ENCODE measurements at regions not wholly inside any gene's neighbourhood (a gene's known extent, or its start where the extent isn't known, plus 50 kb on each side); places are given as distances from the start of the nearest gene placed in this dataset.

DNA sequence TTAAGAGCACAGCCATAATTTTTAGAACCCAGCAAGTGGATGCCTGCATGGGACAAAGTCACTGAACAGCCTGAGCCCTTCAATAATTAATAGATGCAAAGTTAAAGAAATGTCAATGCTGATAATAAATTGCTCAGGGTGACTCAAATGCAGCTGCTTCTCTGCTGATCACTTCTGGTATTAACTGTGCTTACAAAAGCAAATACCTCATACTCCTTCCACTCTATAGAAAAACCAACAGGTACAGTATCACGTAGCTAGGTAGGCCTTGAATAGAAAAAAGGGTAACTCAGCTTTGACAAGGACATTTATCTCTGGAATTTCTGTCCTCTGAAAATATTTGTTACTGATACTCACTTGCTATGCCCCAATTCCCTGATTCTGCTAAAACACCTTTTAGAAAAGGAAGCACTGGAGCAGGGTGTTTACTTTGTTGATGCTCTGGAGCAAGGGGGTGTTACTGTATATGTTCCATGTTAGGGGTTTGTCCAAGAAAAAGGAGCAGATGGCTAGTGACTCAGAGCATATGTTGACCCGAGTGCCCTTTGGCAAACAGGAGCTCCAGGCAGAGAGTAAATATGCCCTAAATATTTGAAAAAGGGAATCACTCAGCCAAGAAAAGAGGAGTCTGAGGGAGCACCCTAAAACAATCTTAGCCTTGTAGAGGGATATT, 59.1 kb upstream of the RTN4 start:
- Mint-ChIP-seq H3K4me3 (no peak overlapping the region), H3K4me1 (no peaks in the 10 kb centered on the region), H3K27me3 (no peaks in the 10 kb centered on the region), H3K27ac (no peak overlapping the region), H3K36me3 (ENCODE audit: low read depth) (no peaks in the 10 kb centered on the region), H3K9me3 (no peaks in the 10 kb centered on the region)
- ATAC-seq (replicated peaks) = no peak

DNA sequence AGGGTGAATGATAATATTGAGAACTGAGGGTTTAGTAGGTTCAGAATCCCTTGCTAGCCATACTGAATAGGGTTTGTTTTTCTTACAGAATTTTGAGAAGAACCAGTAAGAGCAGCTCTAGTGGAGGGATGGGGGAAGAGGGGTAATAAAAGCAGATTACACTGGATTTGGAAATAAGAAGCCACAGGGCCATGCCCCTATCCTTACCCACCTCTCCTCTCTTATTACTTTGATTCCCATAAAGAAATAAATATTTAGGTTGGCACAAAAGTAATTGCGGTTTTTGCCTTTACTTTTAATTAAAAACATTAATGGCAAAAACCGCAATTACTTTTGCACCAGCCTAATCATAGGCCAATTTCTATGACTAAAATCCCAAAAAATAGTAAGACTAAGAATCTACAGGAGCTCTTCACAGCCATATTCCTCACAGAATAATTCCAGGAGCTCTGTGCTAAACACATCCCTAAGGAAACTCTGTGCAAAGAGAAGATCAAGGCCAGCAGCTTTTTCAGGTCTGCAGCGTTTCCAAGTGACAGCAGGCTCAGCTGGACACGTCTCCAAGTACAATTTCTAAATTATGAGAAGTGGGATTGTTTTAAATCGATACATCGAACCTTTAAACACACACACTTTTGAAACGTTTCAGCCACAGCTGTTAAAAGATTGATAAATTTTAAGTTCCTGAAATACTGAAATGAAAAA, 58.4 kb upstream of the RTN4 start:
- no peak for ATAC-seq (replicated peaks)
- no peaks in the 10 kb centered on the region for H3K4me1 Mint-ChIP-seq
- H3K4me3 Mint-ChIP-seq = no peak overlapping the region
- H3K27me3 Mint-ChIP-seq = no peaks in the 10 kb centered on the region
- no peaks in the 10 kb centered on the region for H3K9me3 Mint-ChIP-seq
- no peaks in the 10 kb centered on the region for H3K36me3 Mint-ChIP-seq (ENCODE audit: low read depth)
- no peak overlapping the region for H3K27ac Mint-ChIP-seq

DNA sequence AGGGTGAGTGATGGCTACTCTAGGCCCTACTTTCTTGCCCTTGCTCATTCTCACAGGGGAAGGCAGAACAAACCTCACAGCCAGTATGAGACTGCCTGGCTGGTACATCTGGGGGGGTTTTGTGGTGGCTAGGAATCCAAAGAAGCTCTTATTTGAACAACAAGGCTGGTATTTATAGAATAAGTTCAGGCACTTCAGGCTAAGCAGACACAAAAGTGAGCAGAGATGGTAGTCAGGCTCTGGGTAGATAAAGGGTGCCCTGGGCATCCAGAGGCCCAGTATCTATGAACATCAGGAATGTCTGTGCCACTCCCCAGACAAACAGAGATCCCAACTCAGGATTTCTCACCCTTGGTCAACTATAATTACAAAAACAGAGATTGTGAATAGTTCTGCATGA, 57.2 kb upstream of the RTN4 start:
- no peaks in the 10 kb centered on the region for H3K27me3 Mint-ChIP-seq
- no peaks in the 10 kb centered on the region for H3K36me3 Mint-ChIP-seq (ENCODE audit: low read depth)
- no peaks in the 10 kb centered on the region for H3K9me3 Mint-ChIP-seq
- H3K4me1 Mint-ChIP-seq = no peaks in the 10 kb centered on the region
- ATAC-seq (replicated peaks) = no peak
- H3K27ac Mint-ChIP-seq = no peak overlapping the region
- H3K4me3 Mint-ChIP-seq = no peak overlapping the region

DNA sequence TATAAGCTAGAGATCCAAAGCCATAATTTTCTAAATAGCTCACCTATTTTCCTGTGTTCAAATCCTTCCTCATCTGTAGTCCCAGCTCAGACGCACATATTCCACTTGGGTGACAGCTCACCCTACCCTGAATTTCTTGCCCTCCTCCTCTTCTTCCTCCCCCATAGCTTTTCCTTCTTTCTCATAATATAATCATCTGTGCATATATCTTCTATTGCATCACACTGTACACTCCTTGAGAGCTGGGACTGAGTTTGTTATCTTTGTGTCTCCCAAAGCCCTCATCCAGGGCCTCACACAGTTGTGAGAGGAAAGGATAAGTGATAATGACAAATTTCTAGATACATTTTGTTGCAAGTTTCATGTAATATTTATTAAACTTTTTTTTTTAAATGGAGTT, 55.9 kb upstream of the RTN4 start:
- no peak for ATAC-seq (replicated peaks)
- H3K27me3 Mint-ChIP-seq = no peaks in the 10 kb centered on the region
- no peaks in the 10 kb centered on the region for H3K4me1 Mint-ChIP-seq
- H3K4me3 Mint-ChIP-seq = no peak overlapping the region
- H3K27ac Mint-ChIP-seq = no peak overlapping the region
- no peaks in the 10 kb centered on the region for H3K9me3 Mint-ChIP-seq
- no peaks in the 10 kb centered on the region for H3K36me3 Mint-ChIP-seq (ENCODE audit: low read depth)

DNA sequence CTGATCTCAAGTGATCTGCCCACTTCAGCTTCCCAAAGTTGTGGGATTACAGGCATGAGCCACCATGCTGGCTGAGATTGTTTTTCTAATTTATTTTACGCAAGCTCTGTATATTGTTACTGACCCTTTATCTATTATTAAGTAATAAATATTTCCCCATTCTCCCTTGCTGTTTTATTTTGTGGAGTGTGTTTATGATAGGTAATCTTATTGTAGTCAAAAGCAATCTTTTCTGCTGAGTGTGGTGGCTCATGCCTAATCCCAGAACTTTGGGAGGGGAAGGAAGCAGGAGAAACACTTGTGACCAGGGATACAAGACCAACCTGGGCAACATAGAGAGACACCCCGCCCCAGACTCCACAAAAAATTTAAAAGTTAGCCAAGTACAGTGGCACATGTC, 55.2 kb upstream of the RTN4 start:
- H3K4me1 Mint-ChIP-seq = no peaks in the 10 kb centered on the region
- H3K36me3 Mint-ChIP-seq (ENCODE audit: low read depth) = no peaks in the 10 kb centered on the region
- H3K4me3 Mint-ChIP-seq = no peak overlapping the region
- no peak for ATAC-seq (replicated peaks)
- H3K27ac Mint-ChIP-seq = no peak overlapping the region
- no peaks in the 10 kb centered on the region for H3K27me3 Mint-ChIP-seq
- no peaks in the 10 kb centered on the region for H3K9me3 Mint-ChIP-seq

DNA sequence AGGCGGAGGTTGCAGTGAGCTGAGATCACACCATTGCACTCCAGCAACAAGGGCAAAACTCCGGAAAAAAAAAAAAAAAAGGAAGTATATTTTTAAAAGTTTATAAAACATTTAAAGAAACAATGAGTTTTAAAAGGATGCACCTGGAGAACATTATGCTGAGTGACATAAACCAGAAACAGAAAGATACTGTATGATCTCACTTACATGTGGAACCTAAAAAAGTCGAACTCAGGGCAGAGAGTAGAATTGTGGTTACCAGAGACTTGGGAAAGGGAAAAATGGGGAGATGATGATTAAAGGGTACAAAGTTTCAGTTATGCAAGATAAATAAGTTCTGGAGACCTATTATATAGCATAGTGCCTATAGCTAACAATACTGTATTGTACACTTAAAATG, 52.8 kb upstream of the RTN4 start:
- Mint-ChIP-seq H3K27me3 (no peaks in the 10 kb centered on the region), H3K36me3 (ENCODE audit: low read depth) (no peaks in the 10 kb centered on the region), H3K4me1 (no peaks in the 10 kb centered on the region), H3K27ac (no peak overlapping the region), H3K9me3 (no peaks in the 10 kb centered on the region), H3K4me3 (no peak overlapping the region)
- no peak for ATAC-seq (replicated peaks)

DNA sequence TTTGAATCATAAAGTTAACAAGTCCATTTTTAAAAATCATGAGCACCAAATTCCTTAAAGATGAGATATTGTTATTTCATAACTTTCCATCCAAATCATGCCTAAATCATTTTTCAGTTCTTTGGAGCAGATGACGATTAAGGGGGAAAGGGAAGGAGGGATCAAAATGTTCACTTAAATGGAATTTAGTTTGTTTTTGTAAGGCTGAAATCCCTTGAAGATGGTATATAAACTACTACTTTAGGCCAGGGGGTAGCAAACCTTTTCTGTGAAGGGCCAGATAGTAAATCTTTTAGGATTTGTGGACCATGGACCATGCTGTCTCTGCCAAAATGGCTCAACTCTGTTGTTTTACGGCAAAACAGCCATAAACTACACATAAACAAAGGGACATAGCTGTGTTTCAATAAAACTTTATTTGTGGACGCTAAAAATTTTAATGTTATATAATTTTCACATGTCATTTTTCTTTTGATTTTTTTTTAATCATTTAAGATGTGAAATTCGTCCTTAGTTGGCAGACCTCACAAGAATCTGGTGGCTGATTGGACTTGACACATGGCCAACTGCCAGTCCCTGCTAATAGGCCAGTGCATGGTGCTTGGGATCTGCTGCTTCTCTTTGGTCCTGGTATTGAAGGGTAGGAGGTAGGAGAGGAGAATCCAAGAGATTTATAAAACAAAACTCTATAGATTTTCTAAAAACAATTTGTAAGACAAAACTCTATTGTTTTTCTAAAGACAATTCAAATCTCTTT, 52.0 kb upstream of the RTN4 start:
- Mint-ChIP-seq H3K36me3 (ENCODE audit: low read depth) (no peaks in the 10 kb centered on the region), H3K4me1 (no peaks in the 10 kb centered on the region), H3K27me3 (no peaks in the 10 kb centered on the region), H3K27ac (no peak overlapping the region), H3K4me3 (no peak overlapping the region), H3K9me3 (no peaks in the 10 kb centered on the region)
- ATAC-seq (replicated peaks) = no peak

DNA sequence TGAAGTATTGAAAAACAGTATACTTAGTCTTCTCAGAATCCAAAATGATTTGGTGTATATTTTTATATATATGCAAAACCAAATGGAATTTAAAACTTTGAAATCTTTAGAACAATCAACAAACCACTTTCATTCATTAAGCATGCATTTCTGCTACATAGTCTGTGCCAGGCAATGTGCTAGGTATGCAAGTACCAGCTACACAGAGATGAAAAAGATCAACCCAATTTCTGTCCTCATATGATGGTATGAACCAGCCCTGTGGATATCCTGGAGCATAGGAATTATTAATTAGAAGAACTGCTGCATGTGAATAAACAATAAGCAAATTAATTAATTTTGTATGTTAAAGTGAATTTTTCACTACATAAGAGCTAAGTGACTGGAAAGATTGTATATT, 51.2 kb upstream of the RTN4 start:
- ATAC-seq (replicated peaks) = no peak
- Mint-ChIP-seq H3K36me3 (ENCODE audit: low read depth) (no peaks in the 10 kb centered on the region), H3K4me3 (no peak overlapping the region), H3K27me3 (no peaks in the 10 kb centered on the region), H3K4me1 (no peaks in the 10 kb centered on the region), H3K27ac (no peak overlapping the region), H3K9me3 (no peaks in the 10 kb centered on the region)

DNA sequence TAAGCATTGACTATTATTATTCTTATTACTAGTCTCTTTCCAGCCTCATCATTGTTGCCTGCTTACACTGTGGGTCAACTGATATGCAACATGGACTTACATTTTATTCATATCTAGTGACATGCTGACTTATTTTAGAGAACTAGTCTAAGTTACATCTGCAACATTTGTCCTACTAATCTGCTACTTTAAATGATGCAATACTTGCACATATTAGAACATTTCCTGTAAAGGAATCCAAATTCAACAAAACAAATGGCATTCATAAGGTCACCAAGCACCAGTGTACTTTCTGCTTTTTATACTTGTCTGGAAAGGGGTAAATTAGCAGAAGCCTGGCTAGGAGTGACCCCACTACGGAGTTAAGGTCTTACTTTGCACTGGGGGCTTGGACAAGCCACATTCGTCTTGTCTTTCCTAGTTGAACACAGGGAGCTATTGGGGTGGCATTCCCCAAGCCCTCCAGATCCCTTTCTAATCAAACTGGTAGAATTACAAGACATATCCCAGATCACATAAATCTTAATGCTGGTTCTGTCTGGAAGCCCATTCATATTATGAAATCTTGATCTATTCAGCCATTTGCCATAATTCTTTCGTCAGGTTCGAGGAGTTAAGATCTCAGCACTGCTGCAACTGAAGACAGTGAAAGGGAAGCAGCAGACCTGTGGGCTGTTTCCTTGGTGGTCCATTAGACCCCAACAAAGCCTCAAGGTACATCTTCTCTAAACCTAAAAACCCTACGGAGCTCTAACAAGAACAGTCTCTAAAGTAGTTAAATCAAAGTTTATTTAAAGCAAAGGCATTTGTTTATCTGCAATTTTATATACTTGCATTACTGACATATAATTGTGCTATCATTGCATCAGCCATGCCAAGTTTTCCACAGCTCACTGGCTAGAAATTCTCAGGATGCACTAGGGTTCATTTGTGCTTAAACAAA, 49.9 kb upstream of the RTN4 start:
- H3K4me1 Mint-ChIP-seq = no peaks in the 10 kb centered on the region
- no peak overlapping the region for H3K27ac Mint-ChIP-seq
- H3K4me3 Mint-ChIP-seq = no peak overlapping the region
- H3K27me3 Mint-ChIP-seq = no peaks in the 10 kb centered on the region
- H3K9me3 Mint-ChIP-seq = no peaks in the 10 kb centered on the region
- H3K36me3 Mint-ChIP-seq (ENCODE audit: low read depth) = no peaks in the 10 kb centered on the region
- no peak for ATAC-seq (replicated peaks)
